HepG2 (cell line): ENCODE measurements at regions not wholly inside any gene's neighbourhood (a gene's known extent, or its start where the extent isn't known, plus 50 kb on each side); places are given as distances from the start of the nearest gene placed in this dataset.

Experiments
- EZH2 ChIP-seq: conservative IDR thresholded peaks from 2 replicates; pipeline ENCODE4 v1.6.1; 2012; ENCODE audit warnings: mild to moderate bottlenecking, low read depth, low read length, moderate library complexity
- ZFP37 ChIP-seq: sonication (generic); formaldehyde crosslinking; IDR thresholded peaks from 2 replicates; pipeline ENCODE4 v1.4.0; 2020; ENCODE audit warnings: missing genetic modification reagents, borderline replicate concordance
- ZNF274 ChIP-seq: sonication (generic); formaldehyde crosslinking; IDR thresholded peaks from 2 replicates; pipeline ENCODE4 v1.5.1; 2020; ENCODE audit warnings: mild to moderate bottlenecking, missing genetic modification reagents
- ZNF451 ChIP-seq: sonication (generic); formaldehyde crosslinking; IDR thresholded peaks from 2 replicates; pipeline ENCODE4 v1.5.0; 2020; ENCODE audit warnings: mild to moderate bottlenecking, missing genetic modification reagents

GRCh38 chr9:97802276-97802675 lies 50.8 kb upstream of the FOXE1 start:
- TF ChIP-seq ZNF274 (CRISPR knock-in tag) (no peak), EZH2 (no peak), ZFP37 (CRISPR knock-in tag) (no peak), ZNF451 (no peak)
